ENCODE measurements at regions not wholly inside any gene's neighbourhood (a gene's known extent, or its start where the extent isn't known, plus 50 kb on each side); places are given as distances from the start of the nearest gene placed in this dataset.
"Not testable (repeated sequence)": the region's sequence is repeated elsewhere in the genome, so short reads cannot be mapped to it uniquely, and the experiment has no call there.

DNA sequence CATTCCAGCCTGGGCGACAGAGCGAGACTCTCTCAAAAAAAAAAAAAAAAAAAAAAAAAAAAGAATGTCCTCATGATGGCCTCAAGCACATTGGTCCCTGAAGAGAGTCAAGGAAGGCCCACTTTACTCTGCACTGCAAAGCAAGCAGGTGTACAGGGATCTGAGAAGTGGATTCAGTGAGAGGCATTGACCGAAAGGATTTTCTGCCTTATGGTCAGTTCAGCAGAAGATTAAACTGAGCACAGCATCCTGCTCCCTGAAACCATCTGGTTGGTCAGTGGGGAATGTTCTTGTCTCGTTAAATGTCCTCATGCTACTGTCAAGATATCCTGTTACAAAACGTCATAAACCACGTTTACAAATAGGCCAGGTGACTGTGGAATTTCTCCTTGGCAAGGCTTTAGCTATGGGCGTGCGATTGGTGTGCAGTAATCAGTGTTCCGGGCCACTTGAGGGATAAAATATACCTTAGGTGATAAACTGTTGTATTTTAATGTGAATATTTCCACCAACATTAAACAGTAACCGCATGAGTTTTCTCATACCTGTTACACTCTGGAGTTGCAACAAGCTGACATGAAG lies 195.0 kb downstream of the ADRA2C start:
- DNase-seq (ENCODE audit: low spot score), result not testable (repeated sequence)

DNA sequence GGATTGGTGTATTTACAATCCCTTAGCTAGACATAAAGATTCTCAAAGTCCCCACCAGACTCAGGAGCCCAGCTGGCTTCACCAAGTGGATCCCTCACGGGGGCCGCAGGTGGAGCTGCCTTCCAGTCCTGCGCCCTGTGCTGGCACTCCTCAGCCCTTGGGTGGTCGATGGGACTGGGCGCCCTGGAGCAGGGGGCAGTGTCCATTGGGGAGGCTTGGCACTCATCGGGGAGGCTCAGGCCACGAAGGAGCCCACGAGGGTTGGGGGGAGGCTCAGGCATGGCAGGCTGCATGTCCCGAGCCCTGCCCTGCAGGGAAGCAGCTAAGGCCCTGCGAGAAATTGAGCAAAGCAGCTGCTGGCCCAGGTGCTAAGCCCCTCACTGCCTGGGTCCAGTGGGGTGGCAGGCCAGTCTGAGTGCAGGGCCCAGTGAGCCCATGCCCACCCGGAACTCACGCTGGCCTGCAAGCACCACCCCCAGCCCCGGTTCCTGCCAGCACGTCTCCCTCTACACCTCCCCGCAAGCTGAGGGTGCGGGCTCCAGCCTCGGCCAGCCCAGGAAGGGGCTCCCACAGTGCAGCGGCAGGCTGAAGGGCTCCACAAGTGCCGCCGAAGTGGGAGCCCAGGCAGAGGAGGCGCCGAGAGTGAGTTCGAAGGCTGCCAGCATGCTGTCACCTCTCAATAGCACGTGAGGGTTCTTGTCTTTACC lies 198.5 kb downstream of the ADRA2C start:
- not testable (repeated sequence) for DNase-seq (ENCODE audit: low spot score)

DNA sequence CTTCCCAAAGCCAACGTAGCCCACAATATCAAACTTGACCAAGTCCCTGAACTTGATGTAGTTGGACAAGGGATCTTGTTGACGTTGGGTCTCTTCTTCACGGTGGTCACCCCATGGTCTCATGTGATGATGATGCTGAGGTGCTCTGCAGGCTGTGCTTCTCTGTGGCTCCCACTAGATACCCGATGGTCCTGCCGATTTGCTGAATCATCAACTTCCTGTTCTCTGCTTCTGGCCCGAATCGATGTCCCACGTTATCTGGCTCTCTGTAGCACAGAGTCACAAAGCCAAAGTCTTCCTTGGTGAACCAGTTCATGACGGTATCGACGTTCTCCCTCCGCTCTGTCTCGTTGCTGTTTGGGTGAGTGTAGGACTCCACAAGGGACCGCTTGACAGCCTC lies 201.0 kb downstream of the ADRA2C start:
- not testable (repeated sequence) for DNase-seq (ENCODE audit: low spot score)

DNA sequence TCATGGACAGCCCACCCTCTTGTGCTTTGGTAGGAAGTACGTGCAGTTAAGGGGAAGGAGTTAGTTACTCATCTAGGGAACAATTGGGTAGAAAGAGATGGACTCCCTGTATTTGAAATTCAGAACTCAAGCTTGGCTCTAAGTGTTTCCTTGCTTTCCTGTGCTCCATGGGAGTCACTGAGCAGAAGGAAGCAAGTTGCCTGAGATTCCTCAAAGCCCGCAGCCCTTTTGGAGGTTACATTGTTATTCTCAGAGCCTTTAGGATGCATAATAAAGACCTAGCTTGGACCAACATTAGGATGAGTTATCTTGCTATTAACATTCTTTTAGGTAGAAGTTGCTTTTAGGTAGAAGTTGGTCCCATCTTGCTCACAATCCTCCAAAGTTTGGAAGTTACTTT lies 206.4 kb downstream of the ADRA2C start:
- not testable (repeated sequence) for DNase-seq (ENCODE audit: low spot score)

DNA sequence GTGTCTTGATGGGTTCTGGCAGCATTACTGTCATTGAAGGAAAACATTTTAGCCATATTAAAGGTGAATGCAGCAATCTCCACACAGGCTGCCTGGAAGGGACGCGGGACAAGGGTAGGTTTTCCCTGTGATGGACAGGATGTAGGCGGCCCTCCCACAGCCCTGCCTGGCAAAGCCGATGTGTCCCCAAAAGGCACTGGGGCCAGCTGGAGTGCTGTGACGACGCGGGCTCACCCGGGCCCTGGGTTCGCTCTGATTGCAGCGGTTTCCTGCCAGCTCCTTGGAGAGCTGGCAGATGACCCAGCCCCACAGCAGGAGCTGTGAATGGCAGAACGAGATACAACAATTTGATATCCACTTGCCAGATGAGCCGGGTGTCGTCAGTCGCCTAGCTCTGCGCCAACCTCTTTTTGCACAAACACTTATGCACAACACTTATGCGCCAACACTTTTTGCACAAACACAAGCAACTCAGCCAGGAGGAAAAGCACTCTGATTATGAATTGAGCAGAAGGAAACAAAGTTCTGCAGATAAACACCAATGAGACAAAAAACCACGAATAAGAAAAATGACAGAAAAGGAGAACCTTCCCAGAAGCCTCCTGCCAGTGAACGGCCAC lies 207.5 kb downstream of the ADRA2C start:
- DNase-seq (ENCODE audit: low spot score), result not testable (repeated sequence)

DNA sequence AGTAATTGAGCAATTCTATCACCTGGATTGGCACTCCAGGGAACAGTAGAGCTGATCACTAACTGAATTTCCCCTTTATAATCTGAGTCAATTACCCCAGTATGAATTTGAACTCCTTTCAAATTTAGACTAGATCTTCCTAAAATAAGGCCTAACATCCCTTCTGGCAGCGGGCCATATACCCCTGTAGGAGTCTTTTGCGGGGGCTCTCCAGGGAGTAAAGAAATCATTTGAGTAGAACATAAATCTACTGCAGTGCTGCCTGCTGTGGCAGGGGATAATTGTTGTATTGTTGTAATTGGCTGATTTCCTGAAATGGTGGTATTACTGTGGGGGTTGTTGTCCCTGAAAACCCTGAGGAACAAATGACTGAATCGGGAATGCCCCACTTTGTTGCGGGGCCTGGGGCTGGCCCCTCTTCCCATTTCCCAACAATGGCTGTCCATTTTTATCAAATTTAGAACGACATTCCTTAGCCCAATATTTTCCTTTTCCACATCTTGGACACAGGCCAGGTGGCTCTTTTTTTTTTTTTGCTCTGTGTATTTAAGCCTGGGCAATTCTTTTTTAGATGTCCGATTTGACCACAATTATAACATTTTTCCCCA lies 217.4 kb downstream of the ADRA2C start:
- not testable (repeated sequence) for DNase-seq (ENCODE audit: low spot score)

DNA sequence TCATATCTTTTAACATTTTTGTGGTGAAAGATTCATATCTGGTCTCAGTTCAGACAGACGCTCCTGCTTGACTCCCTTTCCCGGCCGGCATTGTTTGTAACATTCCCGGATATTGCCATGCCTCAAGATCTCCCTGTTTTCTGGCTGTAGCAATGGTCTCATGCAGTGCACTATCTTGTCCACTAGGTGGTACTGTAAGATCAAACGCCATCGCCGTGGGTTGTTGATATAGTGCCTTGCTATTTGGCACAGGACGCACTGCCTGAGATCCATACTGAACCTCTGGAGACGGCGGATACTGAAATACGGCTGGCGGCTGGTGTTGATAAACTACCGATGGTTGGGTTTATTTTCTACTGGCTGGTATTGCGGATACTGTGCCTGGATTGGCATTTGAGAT lies 218.6 kb downstream of the ADRA2C start:
- not testable (repeated sequence) for DNase-seq (ENCODE audit: low spot score)

DNA sequence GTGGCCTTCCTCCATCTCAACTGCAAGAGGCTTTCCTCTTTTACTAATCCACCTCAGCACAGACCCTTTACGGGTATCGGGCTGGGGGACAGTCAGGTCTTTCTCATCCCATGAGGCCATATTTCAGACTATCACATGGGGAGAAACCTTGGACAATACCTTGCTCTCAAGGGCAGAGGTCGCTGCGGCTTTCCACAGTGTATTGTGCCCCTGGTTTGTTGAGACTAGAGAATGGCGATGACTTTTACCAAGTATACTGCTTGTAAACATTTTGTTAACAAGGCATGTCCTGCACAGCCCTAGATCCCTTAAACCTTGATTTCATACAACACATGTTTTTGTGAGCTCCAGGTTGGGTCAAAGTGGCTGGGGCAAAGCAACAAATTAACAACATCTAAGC lies 220.2 kb downstream of the ADRA2C start:
- DNase-seq (ENCODE audit: low spot score), result not testable (repeated sequence)

DNA sequence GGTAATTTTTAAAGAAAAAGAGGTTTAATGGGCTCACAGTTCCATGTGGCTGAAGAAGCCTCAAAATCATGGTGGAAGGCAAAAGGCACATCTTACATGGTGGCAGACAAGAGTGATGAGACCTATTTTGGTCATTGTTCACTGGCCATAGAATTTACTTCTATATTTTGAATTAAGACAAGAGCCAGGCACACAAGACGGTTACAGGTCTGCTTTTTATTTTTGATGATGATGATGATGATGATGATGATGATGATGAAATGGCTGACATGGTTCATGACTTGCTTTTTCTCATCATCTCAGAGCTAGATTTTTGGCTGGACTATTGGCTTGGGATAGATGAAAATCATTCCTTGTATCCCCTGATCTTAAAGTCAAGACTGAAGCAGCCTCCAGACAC lies 229.3 kb downstream of the OTOP1 start:
- not testable (repeated sequence) for DNase-seq (ENCODE audit: low spot score)

DNA sequence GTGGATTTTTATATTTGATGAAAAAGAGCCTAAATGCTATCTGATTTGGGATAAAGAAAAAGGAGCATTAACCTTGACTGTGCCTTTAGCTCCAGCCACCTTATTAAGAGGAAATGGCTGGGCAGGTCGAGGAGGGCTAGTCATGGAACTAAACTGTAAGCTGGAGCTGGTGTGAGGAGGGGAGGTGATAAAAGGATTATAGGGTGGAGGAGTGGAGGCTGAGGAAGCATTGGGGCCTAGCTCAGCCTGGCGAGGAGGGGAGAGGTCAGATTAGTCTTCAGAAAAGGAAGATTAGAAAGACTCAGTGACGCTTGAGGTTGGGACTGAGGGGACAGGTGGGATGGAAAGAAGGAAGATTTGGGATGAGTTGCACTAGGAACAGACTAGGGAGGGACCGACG lies 222.7 kb downstream of the OTOP1 start:
- DNase-seq (ENCODE audit: low spot score), result not testable (repeated sequence)

DNA sequence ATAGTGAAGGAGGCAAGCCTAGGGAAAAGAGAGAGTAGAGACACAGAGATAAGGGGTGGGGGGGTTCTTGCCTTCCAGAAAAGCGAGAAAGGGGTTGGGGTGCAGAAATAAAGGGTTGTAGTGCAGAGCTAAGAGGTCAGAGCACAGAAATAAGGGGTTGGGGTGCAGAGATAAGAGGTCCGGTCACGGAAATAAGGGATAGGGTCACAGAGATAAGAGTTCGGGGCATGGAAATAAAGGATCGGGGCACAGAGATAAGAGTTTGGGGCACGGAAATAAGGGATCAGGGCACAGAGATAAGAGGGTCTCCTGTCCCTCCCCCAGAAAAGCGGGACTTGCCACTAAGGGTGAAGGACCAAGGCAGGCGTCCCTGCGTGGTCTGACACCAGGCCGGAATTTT lies 222.0 kb downstream of the OTOP1 start:
- not testable (repeated sequence) for DNase-seq (ENCODE audit: low spot score)

DNA sequence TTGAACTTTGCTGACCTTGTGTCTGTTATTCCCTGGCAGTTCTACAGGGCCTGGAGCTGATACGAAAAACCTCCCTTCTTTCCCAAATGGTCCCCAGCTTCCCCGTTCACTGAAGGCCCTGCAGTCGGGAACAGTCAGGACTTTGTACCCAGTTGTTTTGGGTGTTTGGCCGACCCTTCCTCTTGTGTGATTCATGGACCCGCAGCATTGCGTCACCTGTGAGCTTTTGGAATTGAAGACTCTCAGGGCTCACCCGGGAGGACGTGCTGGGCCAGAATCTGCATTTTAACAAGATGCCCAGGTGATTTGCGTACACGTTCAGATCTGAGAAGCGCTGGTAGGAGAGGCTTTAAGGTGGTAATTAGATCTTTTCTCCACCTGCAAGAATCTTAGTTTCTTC lies 220.4 kb downstream of the OTOP1 start:
- DNase-seq (ENCODE audit: low spot score), result not testable (repeated sequence)

DNA sequence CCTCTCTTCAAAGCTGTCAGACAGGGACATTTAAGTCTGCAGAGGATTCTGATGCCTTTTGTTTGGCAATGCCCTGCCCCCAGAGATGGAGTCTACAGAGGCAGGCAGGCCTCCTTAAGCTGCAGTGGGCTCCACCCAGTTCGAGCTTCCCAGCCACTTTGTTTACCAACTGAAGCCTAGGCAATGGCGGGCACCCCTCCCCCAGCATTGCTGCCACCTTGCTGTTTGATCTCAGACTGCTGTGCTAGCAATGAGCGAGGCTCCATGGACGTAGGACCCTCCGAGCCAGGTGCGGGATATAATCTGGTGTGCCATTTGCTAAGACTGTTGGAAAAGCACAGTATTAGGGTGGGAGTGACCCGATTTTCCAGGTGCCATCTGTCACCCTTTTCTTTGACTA lies 207.7 kb downstream of the OTOP1 start:
- DNase-seq (ENCODE audit: low spot score), result not testable (repeated sequence)

DNA sequence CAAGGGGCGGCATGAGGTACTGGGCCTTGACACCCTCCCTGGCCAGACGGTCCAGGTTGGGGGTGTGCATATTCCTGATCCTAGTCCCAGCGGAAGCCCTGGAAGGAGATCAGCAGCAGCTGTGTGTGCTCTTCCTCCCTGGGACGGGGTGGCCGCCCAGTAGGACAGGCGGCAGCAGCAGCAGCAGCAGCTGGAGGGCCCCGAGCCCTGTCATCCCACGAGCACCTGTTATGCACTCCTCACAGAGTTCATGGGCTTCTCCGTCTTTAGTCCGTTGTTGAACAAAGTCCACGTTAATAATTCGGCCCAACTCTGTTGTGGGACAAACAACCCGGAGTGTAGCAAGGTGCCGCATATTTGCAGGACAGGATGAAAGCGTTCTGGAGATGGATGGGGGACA lies 205.6 kb downstream of the OTOP1 start:
- not testable (repeated sequence) for DNase-seq (ENCODE audit: low spot score)

DNA sequence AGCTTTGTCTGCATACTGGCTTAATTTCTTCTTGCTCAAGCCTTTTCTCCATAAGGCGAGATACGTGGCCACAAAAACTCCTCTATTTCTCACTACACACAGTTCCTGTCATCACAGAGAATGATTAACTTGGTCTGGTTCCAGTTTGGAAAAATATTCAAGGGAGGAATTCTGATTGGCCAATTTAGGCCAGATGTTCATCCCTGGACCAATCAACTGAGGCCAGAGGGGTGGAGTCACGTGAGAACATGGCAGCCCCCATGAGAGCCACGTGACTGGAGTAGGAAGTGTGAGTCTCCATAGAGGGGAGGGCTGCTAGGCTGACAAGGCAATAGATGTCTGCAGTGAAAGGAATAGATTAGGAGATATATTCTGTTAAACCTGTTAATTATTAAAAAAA lies 200.0 kb downstream of the OTOP1 start:
- DNase-seq (ENCODE audit: low spot score), result not testable (repeated sequence)

DNA sequence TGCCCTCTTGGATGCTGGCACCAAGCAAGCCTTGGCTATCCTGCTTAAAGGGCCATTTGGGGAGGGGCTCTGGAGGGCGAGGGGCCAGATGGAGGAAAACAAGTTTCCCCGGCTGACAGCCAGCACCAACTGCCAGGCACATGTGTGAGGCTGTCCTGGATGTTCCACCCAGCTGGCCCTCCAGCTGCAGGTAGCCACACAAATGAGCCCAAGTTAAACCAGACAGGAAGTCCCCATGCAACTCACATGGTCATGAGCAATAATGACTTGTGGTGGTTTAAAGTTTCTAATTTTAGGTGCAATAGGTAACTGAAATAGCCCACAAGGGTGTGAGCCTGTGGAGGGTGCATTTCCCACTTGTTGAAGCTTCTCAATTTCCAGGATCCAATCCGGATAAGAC lies 198.0 kb downstream of the OTOP1 start:
- DNase-seq (ENCODE audit: low spot score), result not testable (repeated sequence)

DNA sequence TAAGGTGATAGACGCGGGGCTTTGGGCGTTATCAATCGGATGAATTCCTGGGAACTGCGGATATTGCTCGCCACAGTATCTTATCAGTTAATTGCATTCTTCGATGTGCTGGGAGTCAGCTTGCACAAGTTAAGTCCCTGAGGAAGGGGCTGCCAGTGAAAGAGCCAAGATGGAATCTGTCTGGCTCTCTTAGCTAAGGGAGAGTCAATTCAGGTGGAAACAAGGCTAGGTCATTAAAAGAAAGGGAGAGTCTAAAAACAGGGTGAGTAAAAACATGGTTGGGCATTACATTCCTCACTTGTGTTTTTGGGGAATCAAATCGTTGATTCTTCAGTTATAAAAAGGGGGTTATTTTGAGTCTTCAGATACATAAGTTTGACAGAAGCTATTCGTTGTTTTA lies 196.2 kb downstream of the OTOP1 start:
- DNase-seq (ENCODE audit: low spot score), result not testable (repeated sequence)

DNA sequence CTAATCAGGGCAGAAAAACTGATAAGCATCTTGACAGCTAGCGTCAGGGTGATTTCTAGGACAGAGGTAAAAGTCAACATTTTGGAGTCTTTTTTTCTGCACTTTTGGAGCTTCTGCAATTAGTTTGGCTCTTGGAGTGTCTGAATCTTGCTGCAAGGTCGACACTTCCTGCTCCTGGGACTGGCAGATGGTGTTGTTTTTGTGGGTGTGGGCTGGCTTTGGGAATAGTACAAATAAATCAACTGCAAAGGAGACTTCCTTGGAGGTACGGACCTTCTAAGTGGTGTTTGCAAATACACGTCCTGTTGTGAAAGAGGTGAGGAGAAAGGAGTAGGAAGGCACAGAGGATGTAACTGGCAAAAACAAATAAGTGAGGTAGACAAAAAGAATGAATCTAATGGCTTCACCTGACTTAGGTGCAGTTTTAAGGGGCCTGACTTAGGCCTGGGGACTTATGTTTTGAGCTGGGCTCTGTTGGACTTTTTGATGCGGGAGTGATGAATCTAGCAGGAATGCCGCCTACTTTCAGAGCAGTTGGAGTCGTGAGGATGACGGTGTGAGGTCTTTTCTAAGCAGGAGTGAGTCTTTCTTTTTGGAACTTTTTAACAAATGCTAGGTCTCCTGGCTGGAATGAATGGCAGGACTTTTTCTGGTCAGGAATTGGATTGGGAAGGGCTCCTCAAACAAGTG lies 195.1 kb downstream of the OTOP1 start:
- not testable (repeated sequence) for DNase-seq (ENCODE audit: low spot score)

DNA sequence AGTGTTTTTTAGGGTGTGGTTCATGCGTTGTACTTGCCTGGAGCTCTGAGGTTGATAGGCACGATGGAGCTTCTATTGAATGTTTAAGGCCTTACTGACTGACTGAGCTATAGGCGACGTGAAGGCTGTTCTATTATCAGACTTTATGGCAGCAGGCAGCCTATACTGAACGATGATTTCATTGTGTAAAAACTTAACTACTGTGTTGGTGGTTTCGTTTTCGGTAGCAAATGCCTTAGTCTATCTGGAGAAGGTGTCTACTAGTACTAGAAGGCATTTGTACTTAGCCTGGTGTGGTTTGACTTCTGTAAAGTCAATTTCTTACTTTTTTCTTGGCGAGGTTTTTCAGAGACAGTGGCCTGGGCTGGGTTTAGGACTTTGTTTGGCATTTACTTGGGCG lies 194.4 kb downstream of the OTOP1 start:
- DNase-seq (ENCODE audit: low spot score), result not testable (repeated sequence)

DNA sequence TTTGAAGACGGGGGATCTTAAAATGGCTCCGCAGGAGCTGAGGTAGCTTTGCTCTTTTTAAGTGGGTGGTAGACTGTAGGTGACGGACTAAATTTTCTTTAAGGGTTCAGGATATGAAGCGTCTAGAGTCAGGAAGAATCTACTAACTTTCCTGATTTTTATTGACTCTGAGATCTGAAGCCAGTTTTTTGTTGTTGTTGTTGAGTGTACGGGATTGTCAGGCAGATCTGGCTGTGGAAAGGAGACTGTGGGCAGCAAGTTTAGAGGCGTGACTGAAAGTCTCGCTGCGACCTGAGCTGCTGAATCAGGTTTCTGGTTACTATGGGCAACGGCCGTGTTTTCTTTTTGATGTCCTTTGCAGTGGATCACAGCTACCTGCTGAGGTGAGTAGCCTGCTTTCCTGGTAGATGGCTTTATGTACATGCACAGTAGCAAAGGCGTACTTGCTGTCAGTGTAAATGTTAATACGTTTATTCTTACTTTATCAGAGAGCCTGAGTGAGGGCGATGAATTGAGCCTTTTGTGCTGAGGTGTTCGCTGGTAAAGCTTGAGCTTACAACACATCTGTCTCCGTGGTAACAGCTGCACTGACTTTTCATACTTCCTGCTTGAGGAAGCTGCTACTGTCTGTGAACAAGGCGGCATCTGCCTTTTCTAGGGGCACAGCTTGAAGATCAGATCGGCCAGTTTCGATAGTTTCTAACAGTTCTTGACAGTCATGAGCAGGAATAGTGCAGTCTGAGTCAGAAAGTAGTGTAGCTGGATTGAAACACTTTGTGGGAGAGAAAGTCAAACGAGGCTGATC lies 193.7 kb downstream of the OTOP1 start:
- DNase-seq (ENCODE audit: low spot score), result not testable (repeated sequence)

DNA sequence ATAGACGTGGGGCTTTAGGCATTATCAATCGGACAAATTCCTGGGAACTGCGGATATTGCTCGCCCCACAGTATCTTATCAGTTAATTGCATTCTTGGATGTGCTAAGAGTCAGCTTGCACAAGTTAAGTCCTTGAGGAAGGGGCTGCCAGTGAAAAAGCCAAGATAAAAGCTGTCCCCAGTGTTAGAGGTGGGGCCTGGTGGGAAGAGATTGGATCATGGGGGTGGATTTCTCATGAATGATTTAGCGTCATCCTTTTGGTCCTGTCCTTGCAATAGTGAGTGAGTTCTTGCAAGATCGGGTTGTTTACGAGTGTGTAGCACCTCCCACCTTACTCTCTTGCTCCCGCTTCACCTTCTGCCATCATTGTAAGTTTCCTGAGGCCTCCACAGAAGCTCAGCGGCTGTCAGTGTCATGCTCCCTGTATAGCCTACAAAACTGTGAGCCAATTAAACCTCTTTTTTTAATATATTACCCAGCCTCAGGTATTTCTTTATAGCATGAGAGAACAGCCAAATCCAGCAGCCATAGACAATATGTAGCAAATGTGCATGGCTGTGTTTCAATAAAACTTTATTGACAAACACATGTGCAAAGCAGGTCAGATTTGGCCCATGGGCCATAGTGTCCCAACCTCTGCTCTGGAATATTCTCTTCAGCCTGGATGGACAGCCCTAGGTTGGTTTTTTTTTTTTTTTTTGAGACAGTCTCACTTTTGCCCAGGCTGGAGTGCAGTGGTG lies 189.2 kb downstream of the OTOP1 start:
- not testable (repeated sequence) for DNase-seq (ENCODE audit: low spot score)
